ENCODE measurements at regions not wholly inside any gene's neighbourhood (a gene's known extent, or its start where the extent isn't known, plus 50 kb on each side); places are given as distances from the start of the nearest gene placed in this dataset.
"Not testable (repeated sequence)": the region's sequence is repeated elsewhere in the genome, so short reads cannot be mapped to it uniquely, and the experiment has no call there.

DNA sequence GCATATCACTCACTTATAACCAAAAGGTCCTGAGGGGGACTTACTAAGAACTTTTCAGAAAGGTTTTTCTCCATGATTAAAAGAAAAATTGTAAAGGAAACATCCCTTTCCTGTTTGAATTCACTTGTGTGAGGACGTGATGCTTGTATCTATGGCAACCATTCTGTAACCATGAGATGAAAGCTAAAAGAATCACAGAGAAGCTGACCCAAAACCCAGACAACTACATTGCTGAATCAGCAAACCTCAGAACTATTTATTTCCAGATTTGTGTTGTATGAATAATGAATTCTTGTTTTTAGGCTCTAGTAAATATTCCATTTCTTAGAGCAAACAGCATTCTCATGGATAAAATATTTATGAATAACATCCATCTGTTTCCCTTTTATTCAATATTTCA, 91.2 kb downstream of the RCHY1 start:
- DNase-seq: no peak

DNA sequence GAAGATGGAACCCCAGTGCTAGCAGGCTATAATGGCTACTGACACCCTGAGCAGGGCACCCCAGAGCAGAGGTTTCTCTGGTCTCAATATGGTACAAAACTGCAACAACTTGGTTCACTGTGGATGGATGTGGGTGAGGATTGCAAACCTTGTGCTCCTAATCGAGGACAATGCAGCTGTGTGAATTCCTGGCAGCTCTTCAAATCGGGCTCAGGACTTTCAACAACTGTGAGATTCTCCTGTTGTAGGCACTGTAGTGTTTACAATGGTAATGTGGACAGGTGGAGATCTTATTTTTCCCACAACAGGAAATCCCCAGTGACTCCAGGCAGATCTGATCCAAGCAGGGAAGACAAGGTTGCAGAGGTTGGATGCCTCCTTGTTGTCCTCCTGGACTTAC, 101.5 kb downstream of the RCHY1 start:
- DNase-seq: no peak

DNA sequence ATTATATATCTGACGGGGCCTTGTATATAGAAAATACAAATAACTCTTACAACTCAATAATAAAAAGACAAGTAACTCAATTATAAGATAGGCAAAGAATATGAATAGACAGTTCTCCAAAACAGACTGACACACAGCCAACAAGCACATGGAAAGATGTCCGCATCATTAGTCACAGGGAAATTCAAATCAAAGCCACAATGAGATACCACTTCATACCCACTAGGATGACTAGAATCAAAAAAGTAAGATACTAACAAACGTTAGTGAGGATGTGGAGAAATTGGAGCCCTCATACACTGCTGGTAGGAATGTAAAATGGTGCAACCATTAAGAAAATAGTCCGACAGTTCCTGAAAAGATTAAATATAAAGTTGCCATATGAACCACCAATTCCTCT, 115.7 kb downstream of the RCHY1 start:
- DNase-seq: no peak

GRCh38 chr4:75391489-75392166, 122.6 kb downstream of the RCHY1 start:
- DNase-seq: no peak

GRCh38 chr4:75386426-75386825, 127.8 kb downstream of the RCHY1 start:
- not testable (repeated sequence) for DNase-seq

GRCh38 chr4:75385106-75385505, 129.1 kb downstream of the RCHY1 start:
- DNase-seq: no peak

DNA sequence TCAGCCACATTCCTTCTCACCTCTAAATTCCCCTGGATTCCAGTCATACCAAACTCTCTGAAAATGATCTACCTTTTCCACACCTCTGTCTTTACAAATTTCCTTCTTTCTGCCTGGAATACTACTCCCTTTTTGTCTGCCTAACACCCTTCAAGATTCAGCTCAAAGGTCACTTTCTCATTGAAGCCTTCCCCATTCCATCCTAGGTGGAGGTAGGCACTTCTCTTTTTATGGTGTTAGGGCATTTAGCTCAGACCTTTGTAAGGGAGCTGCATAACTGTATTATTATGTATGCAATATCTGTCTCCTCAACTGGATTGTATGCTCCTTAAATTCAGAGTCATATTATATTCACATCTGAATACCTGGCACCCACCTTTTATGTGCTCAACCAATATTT, 137.7 kb downstream of the RCHY1 start:
- DNase-seq: no peak

DNA sequence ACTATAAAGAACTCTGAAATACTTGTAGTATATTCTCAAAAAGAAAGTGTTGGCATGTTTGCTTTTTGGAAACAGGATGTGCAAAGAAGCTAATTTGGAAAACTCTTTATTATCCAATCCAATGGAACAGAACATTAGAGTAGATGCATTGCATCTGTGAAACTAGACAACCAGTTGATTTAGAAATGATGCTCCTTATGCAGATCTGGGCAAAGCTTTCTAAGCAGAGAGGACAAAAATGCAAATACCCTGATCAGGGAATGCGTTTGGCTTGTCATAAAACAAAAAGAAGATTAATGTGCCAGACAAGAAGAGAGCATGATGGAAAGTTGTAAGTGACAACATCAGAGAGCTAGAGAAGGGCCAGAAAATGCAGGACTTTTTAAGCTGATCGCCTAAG, 142.3 kb downstream of the RCHY1 start:
- no peak for DNase-seq

DNA sequence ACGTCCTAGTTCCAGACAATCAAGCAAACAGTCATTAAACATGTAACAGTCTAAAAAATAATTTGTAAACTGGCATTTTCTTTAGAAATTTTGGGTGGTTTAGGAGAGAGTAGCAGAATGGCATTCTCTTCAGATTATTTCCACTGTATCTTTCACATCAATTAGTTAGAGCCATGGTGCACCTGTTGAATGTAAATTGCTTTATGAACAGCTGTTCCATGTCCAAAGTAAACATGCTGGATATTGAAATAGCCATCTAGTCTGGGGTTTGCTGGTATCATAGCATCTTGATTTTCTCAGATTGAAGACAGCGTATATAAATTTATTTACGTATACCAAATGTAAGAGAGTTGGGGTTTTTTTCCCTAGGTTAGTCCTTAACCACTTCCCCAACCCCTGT, 143.6 kb downstream of the RCHY1 start:
- no peak for DNase-seq

GRCh38 chr4:75345423-75345822, 168.8 kb downstream of the RCHY1 start:
- DNase-seq: no peak

DNA sequence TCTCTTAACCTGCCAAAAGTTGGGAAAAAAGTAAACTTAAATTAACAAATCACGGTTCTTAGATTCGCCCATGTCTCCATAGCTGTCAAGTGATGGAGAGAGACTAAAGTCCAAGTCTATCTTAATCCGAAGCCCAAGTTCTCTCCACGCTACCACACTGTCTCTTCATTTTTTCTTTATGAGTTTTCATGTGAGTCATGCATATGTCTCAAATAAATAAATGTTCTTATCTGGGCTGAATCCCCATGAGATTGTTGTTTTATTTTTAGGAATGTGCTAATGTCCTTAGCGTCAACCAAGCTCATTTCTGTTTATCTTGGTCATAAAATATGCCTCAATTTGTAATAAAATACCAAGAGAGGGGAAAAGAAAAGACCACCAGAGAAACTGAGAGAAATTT, 169.3 kb downstream of the RCHY1 start:
- no peak for DNase-seq

DNA sequence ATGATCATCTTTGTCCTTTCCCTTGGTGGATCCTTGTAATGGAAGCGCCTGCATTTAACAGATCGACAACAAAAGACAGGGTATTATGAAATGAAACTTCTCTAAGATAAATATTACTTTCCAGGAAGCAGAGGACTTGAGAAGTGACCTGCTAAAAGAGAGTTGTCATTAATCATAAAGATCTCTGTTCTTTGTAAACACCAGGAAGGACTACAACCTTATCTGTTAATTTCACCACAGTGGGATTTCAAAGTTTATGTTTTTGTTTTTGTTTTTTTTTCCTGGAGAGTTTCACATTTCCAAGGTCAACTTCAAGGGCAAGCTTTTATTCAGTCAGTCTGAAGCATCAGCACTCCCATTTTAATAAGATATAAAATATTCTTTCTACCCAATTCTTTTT, 170.9 kb downstream of the RCHY1 start:
- DNase-seq: no peak

DNA sequence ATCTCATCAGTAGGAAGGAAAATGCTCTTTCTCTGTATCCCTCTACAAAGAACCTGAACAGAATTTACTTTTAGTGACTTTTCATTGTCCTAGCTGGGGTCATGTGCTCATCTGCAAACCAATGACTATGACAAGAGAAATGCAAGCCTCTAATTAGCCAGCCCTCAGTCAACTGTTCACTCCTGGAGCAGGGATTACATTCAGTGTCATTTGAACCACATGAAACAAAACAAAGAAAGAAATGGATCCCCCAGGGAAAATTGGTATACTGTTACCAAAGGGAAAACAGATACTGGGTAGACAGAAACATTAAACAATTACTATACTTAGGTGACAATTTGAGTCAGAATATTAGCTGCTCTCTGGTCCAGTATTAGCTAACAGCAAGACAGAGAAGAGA, 173.6 kb downstream of the RCHY1 start:
- DNase-seq: no peak

GRCh38 chr4:75338352-75338880, 175.8 kb downstream of the RCHY1 start:
- DNase-seq: no peak

GRCh38 chr4:75327804-75328512, 186.2 kb downstream of the RCHY1 start:
- DNase-seq: no peak

DNA sequence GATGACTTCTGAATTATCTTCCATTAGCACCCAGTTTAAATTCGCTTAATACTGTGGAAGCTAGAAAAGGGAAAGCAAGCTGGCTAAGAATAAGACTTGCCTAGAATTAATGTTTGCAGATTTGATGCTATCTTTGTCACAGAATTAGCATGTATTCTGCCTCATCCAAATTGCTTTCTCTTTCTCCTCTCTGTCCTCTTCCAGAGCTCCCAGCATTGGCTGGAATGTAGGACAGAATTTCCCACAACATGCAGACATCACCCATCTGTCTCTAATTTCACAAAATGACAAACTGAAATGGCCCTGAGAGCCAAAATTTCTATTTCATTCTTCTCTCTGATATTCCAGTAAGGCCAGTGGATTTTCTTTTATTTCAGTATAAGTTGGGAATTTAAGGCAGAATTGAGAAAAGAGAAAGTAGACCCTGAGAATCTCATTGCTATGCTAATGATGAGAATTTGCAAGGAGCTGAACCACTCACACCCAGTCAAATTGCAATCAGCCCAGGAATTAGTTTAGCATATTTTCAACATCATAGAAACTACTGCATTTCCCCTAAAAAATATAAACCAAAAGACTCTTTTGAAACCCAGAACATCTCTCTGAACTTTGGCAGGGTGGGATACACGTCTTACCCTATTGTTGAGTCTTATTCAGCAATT, 188.8 kb downstream of the RCHY1 start:
- DNase-seq: no peak

- DNase-seq: no peak
Measured at GRCh38 chr4:75321484-75321883, 192.7 kb downstream of the RCHY1 start.

GRCh38 chr4:75317641-75318040, 196.6 kb downstream of the RCHY1 start:
- DNase-seq: not testable (repeated sequence)

DNA sequence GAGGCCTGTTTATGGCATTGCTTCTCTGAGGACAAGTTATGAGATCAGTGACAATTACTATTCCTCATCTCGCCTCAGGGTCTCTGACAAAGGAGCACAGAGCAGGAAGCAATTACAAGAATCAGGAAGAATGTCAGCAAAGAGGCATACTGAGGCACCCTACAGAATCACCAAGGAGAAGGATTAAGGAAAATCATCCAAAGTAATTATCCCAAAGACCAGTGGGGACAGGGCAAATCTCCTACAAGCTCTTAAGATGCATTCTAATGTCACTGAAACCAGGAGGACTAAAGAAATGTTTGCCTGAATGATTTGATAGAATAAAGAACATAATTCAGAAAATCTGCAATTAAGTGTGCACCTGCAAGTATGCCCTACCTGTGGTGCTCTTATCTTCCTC, 206.2 kb downstream of the RCHY1 start:
- DNase-seq: no peak

DNA sequence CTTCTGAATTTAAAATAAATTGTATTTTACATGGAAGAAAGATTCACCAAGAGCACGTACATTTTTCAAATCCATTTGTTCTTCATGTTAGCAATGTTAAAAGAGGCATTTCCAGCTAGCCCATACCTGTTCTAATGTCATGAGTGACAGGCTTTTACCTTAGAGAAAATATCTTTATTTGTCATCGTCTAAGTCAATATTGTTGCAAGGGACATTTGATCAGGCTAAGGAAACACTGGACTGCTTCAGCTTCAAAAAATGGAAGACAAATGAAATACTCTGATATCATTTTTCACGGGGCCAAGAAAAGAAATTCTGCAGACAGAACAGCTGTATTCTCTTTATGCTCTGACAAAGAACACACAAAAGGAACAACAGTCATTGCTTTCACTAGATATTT, 207.7 kb downstream of the RCHY1 start:
- no peak for DNase-seq

DNA sequence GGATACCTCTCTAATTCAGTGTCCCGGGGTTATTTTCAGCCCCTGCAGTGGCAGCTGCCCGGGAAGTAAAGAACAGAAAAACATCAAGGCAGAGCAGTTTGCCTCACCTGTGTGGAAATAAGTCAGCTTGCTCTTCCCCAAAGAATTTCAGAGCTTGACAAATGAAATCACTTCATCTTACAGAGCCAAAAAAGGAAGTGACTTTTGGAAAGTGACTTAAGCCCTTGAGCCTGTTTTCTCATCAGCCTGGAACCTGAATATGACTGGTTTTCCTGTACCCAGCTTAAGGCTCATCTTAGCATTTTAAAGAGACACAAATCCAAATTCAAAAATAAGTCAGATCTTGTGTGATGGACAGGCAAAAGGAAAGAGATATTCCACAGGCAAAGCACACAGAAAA, 211.6 kb downstream of the RCHY1 start:
- no peak for DNase-seq

- no peak for DNase-seq
Measured at GRCh38 chr4:75289914-75290582, 224.2 kb downstream of the RCHY1 start.
